ENCODE measurements at regions not wholly inside any gene's neighbourhood (a gene's known extent, or its start where the extent isn't known, plus 50 kb on each side); places are given as distances from the start of the nearest gene placed in this dataset.
"Not testable (repeated sequence)": the region's sequence is repeated elsewhere in the genome, so short reads cannot be mapped to it uniquely, and the experiment has no call there.

GRCh38 chr7:135872861-135873260 lies 104.3 kb downstream of the MTPN start:
- not testable (repeated sequence) for DNase-seq

- DNase-seq = no peak
Observed at GRCh38 chr7:135862586-135863340, 114.2 kb upstream of the FAM180A start.

DNA sequence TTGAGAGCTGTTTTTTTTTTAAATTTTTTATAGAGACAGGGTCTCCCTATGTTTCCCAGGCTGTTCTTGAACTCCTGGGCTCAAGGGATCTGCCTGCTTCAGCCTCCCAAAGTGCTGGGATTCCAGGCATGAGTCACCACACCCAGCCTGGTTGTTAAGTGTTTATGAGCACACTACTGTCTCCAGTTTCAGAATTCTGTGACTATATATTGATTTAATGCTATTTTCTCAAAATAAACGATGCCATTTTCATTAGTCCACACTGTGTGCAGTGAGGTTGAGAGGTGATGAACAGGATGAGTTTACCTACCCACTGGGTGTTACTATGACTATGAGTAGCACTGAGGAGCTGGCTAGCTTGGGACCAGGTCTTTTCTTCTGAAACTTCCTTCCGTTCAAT lies 110.9 kb upstream of the FAM180A start:
- no peak for DNase-seq

DNA sequence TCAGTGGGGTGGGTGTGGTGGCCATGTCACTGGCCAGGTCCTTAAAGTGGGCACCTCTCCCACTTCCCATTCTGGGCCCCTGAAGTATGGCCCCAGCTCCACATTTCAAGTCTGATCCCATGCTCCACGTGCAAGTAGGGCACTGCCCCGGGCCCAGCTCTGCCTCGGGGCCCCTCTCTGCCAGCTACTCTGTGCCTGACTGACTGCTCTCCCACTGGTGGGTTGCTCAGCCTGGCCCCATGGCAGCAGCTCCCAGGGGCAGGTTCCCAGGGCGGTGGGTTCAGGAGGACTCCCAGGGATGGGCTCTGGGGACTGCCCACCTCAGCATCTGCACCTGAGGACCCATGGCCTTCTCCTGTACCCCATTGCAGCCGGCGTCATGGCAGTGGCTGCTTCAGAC lies 110.2 kb upstream of the FAM180A start:
- DNase-seq = no peak

GRCh38 chr7:135858379-135858778 lies 109.8 kb upstream of the FAM180A start:
- no peak for DNase-seq

DNA sequence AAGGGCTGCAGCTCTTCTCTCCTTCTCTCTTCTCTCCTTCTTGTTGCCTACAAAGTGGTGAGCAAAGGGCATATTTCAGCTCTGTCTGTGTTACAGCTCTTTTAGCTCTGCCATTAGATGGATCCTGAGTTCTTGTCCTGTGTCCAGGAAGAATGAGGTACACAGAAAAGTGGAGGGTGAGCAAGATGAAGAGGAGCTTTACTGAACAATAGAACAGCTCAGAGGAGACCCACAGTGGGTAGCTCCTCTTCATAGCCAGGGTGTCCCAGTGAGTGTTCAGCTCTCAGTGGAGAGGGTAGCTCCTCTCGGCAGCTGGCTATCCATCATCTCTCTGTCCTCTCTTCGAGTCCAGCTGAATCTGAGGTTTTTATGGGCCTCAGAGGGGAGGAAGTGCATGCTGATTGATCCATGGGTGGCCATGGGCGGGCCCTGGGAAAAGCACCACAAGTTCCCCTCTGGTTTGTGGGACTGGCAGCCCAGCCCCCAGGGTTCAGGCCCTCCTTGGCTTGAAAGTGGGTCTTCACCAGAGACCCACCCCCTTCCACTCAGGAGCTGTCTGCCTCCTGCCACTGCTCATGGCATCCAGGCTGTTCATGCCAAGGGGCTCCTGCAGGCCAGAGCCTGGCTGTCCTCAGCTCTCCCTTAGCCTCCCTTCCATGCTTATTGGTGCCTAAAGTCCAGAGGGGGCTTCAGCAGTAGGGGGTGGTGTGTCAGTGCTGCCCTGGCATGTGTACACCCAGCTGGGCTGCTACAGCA lies 109.1 kb upstream of the FAM180A start:
- no peak for DNase-seq

GRCh38 chr7:135856356-135857144 lies 107.9 kb upstream of the FAM180A start:
- no peak for DNase-seq

DNA sequence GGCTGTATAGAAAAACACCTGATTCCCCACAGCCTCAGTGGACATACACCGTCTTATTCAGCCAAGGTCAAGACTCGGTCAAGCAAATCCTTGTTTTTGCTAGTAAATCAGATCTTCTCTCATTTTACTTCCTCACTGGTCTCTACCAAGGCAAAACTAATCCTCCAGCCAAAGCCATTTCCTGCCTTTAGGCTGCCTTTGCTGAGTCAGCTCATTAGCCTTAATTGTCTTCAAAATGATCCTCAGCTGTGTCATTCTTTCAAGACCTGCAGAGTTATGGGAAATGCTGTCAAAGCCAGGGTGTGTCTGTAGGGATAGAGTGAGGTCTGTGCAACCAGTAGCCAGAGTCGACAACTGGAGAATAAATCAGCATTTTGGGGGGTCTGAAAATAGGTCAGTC lies 107.2 kb upstream of the FAM180A start:
- no peak for DNase-seq

- DNase-seq = no peak
Observed at GRCh38 chr7:135853499-135853898, 104.9 kb upstream of the FAM180A start.

GRCh38 chr7:135853008-135853407 lies 104.4 kb upstream of the FAM180A start:
- DNase-seq = no peak

DNA sequence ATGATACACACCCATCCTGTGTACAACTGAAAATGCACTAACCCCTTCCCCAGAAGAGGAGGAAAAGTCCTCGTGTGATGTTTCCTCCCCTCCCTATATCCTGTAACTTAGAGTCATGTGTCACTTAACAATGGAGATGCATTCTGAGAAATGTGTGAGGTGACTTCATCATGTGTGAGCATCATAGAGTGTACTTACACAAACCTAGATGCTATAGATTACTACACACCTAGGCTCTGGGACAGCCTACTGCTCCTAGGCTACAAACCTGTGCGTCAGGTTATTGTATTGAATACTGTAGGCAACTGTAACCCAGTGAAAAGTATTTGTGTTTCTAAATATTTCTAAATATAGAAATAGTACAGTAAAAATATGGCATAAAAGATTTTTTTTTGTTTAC lies 98.6 kb upstream of the FAM180A start:
- no peak for DNase-seq

DNA sequence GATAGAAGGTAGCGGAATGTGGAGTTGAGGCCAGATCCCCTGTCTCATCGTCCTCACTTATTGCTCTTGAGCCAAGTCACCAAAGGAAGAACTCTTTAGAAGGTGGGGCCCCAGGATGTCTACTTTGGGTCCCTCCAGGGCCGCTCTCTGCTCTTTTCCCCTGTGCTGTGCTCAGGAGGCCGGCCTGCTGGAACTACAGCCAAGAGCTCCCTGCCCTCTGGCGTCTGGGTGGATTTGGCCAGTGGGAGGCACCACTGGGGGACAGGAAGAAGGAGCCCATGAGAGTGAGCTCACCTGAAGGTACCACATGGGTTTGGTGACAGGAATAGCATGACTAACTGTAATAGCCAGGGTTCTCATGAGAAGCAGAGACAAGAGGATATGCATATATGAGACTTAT lies 97.7 kb upstream of the FAM180A start:
- no peak for DNase-seq

GRCh38 chr7:135845415-135846075 lies 96.9 kb upstream of the FAM180A start:
- DNase-seq = no peak

DNA sequence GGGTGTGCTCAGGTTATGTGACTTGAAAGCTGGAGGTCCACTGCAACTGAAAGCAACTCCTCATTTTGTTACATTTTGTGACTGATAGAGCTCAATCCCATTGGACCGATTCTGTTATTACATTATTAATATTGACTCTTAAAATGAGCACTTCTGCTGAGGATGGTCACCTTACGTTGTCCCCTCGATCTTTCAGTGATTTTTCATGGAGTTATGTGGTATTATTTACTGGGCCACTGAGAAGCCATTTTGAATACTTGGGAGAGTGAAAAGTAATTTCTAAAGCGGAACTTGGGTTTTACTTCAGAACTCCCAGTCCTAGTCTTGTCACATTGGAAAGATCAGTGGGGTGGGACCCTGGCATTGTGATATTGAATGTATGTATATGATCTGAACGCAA lies 96.3 kb upstream of the FAM180A start:
- no peak for DNase-seq

DNA sequence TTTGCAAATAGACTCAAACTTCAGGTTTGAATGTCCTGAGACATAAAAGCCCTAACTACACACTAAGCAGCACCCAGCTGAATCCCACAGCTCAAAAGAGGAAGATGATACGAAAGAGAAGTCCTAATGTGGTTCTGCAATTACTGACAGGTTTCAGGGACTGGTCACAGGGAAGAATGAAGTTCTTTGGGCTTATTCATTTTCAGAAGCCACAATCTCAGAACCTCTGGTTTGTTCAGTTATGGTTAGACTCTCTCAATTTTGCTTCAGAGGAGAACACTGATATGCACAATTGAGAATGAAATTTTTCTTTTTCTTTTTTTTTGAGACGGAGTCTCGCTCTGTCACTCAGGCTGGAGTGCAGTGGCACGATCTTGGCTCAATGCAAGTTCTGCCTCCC lies 94.6 kb upstream of the FAM180A start:
- no peak for DNase-seq

DNA sequence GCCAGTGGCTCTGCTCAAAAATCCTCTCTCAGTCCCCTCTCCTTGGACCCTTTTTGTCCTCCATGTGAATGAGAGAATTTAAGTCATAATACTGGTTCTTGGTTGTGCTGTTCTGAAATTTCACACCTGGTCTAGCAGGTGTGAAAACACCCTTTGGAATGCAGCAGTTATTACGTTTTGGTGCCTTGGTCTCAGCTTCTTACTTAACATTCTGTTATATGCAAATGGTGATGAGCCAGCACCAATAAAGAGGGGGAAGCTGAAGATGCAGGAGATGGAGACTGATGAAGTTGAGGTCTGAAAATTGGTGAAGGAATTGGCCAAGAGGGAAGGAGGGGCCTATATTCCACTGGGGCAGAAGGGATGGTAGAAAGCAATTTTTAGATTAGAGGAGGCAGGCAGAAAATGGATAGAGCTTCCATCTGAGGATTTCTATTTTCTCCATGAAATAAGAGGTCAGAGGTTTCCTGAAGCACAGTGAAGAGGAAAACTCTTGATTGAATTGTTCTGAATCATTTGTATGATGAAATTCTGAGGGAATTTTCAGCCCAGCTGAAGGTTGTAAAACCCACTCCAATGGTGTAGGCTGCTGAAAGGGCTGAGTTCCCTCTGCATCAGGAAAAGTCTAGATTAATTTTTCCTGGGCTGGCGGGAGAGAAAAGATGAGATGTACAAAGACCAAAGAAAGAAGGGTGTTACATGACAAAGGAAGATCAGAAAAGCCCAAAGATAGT lies 94.0 kb upstream of the FAM180A start:
- no peak for DNase-seq

DNA sequence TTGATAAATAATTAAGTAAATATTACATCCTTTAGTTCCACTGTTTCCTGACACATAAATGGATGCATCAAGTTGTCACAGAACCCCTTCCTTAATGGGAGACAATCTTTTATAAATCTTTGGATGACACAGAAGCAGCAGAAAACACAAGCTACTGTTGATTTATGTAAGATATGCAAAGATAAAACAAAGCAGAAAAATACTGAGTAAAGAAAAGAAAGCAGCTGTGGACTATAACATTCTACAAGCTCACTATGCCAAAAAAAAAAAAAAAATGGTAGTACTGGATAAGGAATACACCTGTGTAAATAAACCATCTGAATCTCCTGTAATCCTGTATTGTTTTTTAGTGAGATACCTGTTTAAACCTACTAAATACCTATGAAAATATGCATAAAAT lies 92.0 kb upstream of the FAM180A start:
- DNase-seq = no peak

DNA sequence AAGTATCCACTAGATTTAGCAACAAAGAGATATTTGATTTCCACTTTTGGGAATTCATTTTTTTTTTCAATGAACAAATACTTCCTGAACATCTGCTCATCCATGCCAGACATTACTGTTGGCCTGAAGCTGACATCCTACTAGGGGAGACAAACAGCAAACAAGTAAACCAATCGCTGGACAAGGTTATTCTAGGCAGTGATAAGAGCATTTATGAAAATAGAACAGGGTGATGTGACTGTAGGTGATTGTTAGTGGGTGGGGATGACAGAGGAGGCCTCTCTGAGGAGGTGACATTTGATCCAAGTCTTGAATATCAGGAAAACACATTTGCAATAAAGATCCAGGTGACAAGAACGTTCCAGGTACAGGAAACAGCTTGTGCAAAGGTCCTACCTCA lies 89.1 kb upstream of the FAM180A start:
- DNase-seq = no peak

GRCh38 chr7:135834266-135834665 lies 85.7 kb upstream of the FAM180A start:
- no peak for DNase-seq

- DNase-seq = no peak
Observed at GRCh38 chr7:135833642-135834041, 85.0 kb upstream of the FAM180A start.

DNA sequence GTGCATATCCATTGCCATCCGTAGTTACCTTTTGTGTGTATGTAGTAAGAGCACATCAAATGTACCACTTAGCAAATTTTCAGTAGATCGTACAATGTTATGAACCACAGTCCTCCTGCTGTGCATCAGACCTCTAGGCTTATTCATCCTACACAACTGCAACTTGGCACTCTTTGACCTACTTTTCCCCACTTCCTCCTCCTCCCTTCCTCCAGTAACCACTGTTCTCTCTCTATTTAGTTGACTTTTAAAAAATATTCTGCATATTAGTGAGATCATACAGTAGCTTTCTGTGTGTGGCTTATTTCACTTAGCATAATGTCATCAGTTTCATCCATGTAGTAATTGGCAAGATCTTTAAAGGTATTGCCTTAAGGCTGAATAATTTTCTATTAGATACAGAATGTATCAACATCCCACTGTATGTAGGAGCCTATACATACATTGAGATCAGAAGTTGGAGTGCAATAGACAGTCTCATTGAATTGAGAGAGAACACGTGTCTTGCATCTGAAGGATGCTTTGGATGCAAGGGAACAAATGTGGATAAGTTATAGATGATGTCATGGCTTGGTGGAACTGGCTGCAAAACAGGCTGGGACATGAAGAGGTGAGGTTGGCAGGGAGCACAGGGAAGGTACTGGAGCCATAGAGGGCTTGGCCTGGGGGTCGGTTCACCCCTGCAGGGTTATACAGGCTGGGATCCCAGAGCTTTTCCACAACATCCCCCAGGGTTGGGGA lies 83.0 kb upstream of the FAM180A start:
- no peak for DNase-seq

- DNase-seq = no peak
Observed at GRCh38 chr7:135828604-135829003, 80.0 kb upstream of the FAM180A start.
